Skeletal muscle cell (primary cell): ENCODE measurements at regions not wholly inside any gene's neighbourhood (a gene's known extent, or its start where the extent isn't known, plus 50 kb on each side); places are given as distances from the start of the nearest gene placed in this dataset.
"Not testable (repeated sequence)": the region's sequence is repeated elsewhere in the genome, so short reads cannot be mapped to it uniquely, and the experiment has no call there.

Source experiments
- DNase-seq: peaks from one replicate; pipeline ENCODE4 v3.0.0-alpha.2; 2010; ENCODE audit warnings: low read depth
- H3K4me3 ChIP-seq: 2 replicates; pipeline ENCODE4 v1.5.1; 2011; ENCODE audit warnings: low read depth, mild to moderate bottlenecking, control low read depth, low read length, moderate library complexity

DNA sequence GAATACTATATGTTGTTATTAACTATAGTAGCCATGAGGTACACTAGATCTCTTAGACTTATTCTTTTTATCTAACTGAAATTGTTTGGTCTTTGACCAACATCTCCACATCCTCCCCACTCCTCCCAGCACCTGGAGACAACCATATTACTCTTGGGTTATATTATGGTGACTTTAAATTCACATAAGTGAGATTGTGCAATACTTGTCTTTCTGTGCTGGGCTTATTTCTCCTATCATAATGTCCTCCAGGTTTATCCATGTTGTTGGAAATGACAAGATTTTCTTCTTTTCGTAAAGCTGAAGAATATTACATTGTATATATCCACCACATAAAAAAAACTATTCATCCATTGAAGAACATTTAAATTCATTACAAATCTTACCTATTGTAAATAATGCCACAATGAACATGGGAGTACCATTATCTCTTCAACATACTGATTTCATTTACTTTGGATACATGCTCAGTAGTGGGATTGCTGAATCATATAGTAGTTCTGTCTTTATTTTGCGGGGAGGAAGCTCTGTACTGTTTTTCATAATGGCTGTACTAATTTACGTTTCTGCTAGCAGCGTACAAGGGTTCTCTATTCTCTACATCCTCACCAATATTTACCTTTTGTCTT is 159.2 kb upstream of the SCN7A start:
- H3K4me3 ChIP-seq = no peak overlapping the region
- peak; percentile 55 for DNase-seq

DNA sequence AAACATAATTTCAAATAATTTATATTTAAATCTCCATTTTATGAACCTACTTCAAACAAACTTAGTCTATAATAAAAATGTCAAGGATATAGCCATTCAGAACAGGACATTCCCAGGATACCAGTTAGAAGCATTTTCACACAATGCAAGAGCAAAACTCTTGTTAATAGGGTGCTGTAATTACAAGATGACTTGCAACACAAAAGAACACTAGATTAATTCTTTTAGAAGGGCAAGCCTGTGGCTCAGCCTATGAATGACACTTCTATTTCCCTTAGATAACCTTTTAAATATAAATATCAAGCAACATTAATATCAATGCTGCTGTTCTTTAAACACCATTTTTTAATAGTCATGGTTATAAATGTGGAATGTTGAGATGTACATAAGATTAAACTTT is 157.9 kb upstream of the SCN7A start:
- no peak for DNase-seq
- H3K4me3 ChIP-seq = no peak overlapping the region

DNA sequence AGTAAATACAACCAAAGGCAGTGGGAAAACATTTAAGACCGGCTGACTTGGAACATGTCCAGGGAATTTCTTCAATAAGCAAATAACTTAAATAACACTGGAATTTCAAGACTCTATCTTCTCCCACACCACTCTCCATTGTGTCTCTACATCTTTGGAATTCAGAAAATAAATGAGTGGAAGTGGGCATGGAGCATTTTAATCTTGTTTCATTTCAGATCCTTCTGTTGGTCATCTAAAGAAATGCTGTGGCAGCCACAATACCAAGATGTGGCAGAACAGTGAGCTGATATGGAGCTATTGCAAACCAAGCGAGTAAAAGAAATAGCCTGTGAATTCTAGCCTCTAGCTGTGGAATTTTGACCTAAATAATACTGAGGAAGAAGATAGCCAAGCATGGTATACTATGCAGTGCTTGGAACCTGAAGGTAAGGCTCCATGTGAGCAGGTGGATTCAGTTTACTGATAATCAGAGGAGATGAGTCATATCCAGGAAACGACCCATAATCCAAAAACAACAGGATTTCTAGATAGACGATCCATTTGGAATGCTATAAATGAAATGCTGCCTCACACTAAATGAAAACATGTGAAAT is 157.1 kb upstream of the SCN7A start:
- no peak overlapping the region for H3K4me3 ChIP-seq
- DNase-seq = no peak

DNA sequence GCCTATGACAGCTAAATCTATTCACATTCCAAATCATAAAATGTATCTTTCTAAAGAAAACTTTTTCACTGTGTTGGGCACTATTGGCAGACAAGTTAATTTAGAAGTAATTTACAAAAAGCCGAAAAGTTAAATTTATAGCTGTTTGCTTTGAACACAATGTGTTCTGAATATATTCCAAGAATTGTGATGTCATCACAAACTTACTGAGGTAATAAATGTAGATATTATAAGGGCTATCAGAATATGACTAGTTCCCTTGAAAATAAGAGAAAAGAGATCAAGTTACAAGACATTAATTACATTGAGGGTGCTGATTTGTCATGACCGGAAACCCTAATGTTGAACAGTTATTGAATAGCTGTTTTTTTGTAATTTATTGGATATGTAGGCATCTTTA is 153.9 kb upstream of the SCN7A start:
- H3K4me3 ChIP-seq = no peak overlapping the region
- no peak for DNase-seq

DNA sequence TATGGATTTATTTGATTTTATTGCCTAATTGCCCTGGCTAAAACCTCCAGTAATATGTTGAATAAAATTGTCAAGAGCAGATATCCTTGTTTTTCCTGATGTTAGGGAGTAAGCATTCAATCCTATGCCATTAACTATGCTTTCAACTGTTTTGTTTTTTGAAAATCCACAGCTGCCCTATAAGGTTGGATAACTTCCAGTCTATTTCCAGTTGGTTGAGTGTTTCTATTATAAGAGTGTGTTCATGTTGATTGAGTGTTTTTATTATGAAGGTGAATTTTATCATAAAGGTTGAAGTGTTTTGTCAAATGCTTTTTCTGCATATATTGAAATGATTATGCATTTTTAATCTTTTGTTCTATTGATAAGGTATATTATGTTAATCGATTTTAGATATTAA is 149.9 kb upstream of the SCN7A start:
- no peak overlapping the region for H3K4me3 ChIP-seq
- no peak for DNase-seq

DNA sequence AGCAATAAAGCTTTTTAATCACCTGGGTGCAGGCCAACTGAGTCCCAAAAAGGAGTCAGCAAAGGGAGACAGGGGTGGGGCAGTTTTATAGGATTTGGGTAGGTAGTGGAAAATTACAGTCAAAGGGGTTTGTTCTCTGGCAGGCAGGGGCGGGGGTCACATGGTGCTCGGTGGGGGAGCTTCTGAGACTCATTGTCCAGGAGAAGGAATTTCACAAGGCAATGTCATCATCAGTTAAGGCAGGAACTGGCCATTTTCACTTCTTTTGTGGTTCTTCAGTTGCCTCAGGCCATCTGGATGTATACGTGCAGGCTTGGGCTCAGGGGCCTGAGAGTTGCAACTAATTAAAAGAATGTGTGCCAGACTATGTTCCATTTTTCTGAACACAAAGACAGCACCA is 147.5 kb upstream of the SCN7A start:
- H3K4me3 ChIP-seq, DNase-seq: not testable (repeated sequence)

DNA sequence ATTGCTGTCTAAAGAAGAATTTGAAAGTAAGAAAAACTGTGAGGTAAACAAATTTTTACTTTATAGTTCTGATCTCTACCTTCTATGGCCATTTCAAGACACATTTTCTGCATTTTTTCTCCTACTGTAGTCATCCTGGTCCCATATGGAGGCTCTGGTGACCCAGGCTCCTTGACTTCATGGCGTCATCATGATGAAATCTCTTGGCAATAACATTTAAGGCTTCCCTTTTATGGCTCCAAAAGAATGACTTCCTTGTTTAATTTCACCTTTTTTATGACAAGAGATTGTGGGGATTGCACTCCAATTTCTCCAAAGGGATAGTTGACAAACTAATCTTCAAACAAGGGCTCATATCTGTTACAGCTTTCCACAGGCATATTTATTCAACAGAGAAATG is 143.0 kb upstream of the SCN7A start:
- DNase-seq = no peak
- H3K4me3 ChIP-seq = no peak overlapping the region

DNA sequence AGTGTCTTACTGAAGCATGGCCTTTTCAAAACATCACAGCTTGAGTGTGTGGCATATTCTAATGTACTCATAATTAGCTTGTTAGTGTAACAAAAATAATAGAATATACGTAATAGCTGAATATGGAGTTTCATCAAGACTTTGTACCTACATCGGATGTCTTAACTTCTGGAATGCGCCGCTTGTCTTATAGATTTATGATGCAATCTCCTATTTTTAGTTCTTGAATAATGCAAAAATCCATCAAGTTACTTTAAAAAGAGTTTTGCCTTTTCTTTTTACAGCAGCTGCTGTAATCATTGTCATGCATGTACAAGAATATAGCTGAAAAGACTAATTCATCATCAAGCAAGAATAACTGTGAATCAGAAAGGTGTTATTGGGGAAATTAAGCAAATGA is 140.7 kb upstream of the SCN7A start:
- DNase-seq = no peak
- no peak overlapping the region for H3K4me3 ChIP-seq

DNA sequence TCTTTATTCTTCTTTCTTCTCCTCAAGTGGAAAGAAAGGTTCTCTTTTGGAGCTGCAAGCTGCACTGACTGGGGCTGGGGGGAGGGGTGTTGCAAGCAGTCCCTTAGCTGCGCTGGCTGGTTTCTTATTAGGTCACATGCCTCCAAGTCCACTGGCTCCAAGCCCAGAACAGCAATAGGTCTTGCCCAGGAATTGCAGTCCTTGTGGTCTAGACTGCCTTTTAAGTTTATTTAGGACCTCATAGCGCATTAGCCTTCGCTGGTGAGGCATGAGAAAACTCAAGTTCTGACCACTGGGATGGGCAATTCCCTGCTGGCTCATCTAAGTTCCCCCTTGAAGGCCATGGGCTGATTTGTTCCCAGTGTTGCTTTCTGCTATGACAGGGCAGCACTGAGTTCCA is 138.6 kb upstream of the SCN7A start:
- DNase-seq = peak; percentile 97
- H3K4me3 ChIP-seq = no peak overlapping the region

DNA sequence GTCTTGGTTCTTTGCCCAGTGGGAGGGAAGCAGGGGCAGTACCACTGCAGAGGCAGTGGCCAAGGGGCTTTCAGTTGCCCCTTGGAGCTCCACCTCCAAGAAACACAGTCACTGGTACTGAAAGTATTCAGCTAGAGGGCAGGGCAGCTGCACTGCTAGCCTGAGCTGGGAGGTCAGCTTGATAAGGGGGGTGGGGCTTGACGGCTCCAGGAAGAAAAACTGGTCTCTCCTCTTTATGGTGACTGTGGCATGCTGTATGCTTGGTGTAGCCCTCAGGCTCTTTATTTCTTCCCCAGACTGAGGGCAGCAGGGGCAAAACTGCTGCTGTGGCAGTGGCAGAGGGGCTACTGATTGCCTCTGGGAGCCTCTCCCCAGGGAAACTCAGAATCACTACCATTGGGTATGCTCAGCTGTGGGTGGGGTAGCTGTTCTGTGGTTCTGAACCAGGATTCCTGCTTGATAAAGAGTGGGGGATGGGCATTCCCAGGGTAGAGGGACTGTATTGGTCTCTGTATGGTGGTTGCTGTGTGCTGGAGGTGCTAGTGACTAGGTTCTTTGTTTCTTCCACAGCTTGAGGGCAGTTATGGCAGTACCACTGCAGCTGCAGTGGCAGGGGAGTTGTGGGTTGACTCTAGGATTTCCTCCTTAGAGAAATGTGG is 134.6 kb upstream of the SCN7A start:
- no peak overlapping the region for H3K4me3 ChIP-seq
- DNase-seq = no peak

DNA sequence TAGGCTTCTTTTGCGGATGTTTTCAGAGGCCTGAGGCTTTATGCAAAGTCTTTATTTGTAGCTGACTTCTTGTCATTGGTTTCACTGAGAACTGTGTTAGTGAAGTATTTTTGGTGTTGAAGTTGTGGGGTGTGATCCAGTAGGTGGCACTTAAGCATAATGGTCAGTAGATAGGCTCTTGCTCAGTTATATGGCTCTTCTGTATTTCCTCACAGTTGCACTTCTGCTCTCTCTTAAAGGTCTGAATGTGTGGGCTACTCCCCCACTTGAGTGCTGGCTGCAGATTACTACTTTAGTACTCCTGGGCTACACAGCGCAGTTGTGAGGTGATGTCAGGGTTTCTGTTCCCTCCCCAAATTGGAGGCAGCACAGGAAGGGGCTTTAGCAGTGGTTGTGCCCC is 133.8 kb upstream of the SCN7A start:
- H3K4me3 ChIP-seq = no peak overlapping the region
- no peak for DNase-seq

DNA sequence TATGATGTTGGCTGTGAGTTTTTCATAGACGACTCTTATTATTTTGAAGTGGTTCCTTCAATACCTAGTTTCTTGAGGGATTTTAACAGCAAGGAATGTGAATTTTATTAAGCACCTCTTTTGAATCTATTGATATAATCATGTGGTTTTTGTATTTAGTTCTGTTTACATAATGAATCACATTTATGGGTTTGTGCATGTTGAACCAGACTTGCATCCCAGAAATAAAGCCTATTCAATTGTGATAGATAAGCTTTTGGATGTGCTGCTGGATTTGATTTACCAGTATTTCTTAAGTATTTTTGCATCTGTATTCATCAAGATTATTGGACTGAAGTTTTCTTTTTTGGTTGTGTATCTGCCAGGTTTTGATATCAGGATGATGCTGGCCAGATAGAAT is 131.6 kb upstream of the SCN7A start:
- no peak overlapping the region for H3K4me3 ChIP-seq
- no peak for DNase-seq

DNA sequence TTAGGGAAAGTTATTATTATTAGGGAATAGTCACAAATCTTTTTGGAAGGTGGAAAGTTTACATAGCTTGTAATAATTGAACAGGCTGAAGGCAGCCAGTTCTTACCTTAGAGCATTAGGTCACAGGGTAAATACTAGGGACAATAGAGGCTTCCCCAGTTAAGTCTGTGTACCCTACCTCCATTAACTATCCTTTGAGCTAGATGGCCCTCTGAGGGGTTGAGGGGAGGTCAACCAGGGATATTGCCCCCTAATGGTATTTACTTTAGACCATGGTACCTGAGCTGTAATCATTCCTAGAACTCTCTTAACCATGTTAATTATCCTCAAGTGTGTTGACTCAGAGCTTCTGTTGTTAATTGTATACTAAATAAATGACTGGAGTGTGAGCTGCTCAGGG is 120.5 kb upstream of the SCN7A start:
- no peak for DNase-seq
- no peak overlapping the region for H3K4me3 ChIP-seq

DNA sequence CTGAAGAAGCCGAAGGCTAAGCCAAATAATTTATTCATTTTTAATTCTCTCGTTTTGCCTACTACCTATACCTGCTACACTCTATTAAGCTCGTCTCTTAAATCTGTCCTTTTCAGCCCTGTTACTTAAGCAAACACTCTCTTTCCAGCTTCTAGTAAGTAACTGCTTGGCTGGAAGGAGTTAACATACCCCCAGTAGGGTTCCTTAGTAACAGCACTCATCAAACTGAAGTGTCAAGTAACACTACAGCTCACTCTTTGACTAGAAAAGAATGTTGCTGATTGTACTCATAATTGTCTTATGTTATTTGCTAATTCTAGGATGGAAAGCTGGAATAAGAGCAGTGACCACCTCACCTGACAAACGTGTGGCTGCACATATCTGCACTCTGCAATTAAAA is 120.0 kb upstream of the SCN7A start:
- H3K4me3 ChIP-seq = no peak overlapping the region
- DNase-seq = no peak

DNA sequence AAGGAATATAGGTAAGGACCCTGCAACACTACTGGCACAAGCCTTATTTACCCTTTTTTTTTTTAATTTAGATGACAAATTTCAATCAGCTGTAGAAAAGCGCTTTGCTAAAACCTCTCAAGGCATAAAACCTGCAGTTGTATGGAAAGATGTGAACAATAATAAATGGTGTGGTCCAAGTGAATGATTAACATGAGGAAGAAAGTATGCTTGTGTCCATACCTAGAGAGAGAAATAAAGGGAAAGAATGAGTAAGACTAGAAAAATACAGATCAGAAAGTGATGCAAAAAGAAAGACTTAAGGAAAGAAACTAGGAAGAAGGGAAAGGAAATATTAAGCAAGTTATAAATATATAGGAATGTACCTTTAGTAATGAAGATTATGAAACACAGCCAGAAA is 119.2 kb upstream of the SCN7A start:
- DNase-seq = no peak
- no peak overlapping the region for H3K4me3 ChIP-seq

DNA sequence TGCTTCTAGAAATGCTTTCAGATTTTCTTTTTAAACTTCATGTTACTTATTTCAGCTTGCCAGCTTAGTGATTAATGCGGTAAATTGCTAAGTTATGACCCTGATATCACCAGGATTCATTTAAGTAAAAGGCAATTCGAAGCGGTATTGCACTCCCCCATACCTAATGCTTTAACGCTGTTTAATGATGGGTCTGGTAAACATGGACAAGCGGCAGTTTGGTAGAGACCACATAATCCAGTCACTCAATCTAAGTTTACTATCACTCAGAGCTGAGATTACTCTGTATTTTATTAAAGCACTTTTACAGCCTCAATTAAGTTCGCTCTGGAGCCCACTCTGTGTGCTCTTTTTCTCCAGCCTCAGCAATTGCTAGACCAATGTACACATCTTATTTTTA is 118.2 kb upstream of the SCN7A start:
- no peak for DNase-seq
- no peak overlapping the region for H3K4me3 ChIP-seq

DNA sequence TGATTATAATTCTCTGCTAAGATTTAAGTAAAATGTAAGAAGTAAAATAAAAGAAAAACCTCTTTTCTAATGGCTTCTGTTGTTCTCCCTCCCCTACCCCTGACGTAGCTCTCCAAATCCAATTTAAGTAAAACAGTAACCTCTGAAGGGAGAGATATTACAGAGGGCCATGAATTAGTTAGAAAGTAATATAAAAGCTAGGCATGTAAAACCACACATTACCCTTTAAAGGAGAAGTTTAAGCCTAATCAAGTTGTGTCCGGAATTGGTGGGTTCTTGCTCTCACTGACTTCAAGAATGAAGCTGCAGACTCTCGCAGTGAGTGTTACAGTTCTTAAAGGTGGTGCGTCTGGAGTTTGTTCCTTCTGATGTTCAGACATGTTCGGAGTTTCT is 116.9 kb upstream of the SCN7A start:
- no peak for DNase-seq
- no peak overlapping the region for H3K4me3 ChIP-seq

DNA sequence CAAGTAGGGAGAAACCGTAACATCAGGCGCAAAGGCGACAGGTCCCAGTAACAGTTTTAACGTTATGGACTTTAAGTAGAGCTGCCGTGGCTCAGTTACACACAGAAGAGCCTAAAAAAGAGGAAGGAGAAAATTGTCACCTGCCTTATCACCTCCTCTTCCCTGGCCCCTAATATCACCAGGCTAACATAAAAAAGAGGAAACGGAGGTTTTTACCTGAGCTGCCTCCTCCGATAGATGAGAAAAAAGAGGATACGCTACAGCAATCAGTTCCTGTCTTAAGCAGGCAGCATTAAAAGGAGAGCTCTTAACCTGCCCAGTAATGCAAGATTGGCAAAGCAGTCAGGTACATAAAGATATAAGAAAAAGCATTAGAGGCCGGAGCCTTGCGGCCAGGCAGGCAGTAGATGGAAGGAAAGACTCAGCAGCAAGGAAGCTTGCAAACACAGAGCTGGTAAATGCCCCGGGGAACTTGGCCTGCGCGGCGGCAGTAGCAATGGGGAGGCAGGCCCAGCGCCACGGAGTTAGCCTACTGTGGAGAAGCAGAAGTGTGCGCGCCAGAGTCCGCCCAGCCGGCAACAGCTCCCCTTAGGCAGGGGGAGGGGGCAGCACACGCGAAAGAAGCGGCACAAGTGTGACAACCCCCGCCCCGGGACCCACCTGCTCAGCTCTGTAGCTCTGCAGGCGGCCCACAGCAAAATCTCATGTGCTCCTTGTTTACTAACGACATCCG is 116.3 kb upstream of the SCN7A start:
- no peak overlapping the region for H3K4me3 ChIP-seq
- DNase-seq = no peak

DNA sequence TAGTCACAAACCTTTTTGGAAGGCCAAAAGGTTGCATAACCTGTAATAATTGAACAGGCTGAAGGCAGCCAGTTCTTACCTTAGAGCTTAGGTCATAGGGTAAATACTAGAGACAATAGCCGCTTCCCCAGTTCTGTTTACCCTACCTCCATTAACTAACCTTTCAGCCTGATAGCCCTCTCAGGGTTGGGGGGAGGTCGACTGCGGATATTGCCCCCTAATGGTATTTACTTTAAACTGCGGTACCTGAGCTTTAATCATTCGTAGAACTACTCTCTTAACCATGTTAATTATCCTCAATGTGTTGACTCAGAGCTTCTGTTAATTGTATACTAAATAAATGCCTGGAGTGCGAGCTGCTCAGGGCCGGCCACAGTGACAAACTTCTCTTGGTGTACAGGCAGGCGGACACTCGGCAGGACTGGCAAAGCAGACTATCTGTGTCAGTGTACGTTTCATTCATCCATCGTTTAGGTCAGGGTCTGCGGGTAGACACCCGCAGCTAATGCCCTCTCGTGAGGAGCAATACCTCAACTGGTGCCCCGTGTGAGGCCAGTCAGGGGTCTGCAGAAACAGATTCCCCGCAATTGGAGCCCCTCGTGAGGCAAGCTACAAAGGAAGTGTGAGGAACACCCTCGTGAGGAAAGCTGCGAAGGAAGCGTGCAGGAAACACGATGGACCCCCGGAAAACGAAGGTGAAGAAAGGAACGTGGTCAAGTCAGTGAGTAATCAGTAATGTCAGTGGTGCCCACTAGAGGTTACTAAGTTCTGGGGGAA is 115.3 kb upstream of the SCN7A start:
- DNase-seq = no peak
- H3K4me3 ChIP-seq = no peak overlapping the region

DNA sequence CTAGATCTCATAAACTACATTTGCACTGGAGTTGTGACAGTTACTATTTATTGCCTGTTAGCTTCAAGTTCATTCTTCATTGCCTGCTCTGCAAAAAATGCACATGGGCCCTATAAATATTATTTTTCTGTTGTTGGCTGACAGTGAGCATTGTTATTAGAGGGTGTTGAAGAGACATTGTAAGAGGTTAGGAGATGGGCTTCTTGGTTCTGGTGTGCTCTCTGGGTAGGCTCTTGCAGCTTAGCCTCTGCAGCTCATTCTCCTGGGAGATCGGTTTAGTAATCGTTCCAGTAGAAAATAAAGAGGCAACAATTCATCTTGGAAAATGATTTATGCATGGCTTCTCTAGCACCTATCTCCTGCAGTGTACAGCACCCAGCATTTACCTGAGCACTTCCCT is 113.8 kb upstream of the SCN7A start:
- no peak for DNase-seq
- no peak overlapping the region for H3K4me3 ChIP-seq
